ENCODE measurements at regions not wholly inside any gene's neighbourhood (a gene's known extent, or its start where the extent isn't known, plus 50 kb on each side); places are given as distances from the start of the nearest gene placed in this dataset.

GRCh38 chr2:163157891-163158496 lies 319.4 kb upstream of the KCNH7 start:
- TF ChIP-seq CTCF (IDR thresholded peaks at IDR 0.05; ENCODE audit: insufficient read depth, low read length, poor library complexity, severe bottlenecking) (no peak), EZH2phosphoT487 (conservative IDR thresholded peaks at IDR 0.05; ENCODE audit: low read length) (no peak)
